Transverse colon (tissue), 4 donors: ENCODE measurements at regions not wholly inside any gene's neighbourhood (a gene's known extent, or its start where the extent isn't known, plus 50 kb on each side); places are given as distances from the start of the nearest gene placed in this dataset.

Experiments used
- DNase-seq: peaks from one replicate; pipeline ENCODE4 v3.0.0-alpha.2; 2019
- H3K27ac ChIP-seq, 4 donors: fragments of 200-600 bp; sonication (generic); 2 replicates each; pipeline ENCODE4 v1.5.1; 2016 to 2018; ENCODE audit warnings: inconsistent platforms in 4 of 4
- H3K27me3 ChIP-seq: fragments of 200-600 bp; sonication (generic); 2 replicates; pipeline ENCODE4 v1.5.1; 2017; ENCODE audit warnings: inconsistent platforms
- H3K36me3 ChIP-seq, 4 donors: fragments of 200-600 bp; sonication (generic); 2 replicates each; pipeline ENCODE4 v1.5.1; 2017 to 2019; ENCODE audit warnings: inconsistent platforms in 4 of 4
- H3K4me1 ChIP-seq, 4 donors: fragments of 200-600 bp; sonication (generic); 2 replicates each; pipeline ENCODE4 v1.5.1; 2017 to 2020; ENCODE audit warnings: inconsistent platforms in 4 of 4
- H3K4me3 ChIP-seq, 4 donors: fragments of 200-600 bp; sonication (generic); 1 replicate in 1 of 4; 2 replicates in 3 of 4; pipeline versions ENCODE4 v1.5.1 to v1.6.1; 2017 to 2019; ENCODE audit warnings: inconsistent platforms in 4 of 4
- H3K9me3 ChIP-seq, 2 donors: fragments of 200-600 bp; sonication (generic); 2 replicates each; pipeline ENCODE4 v1.5.1; 2017 to 2019; ENCODE audit warnings: inconsistent platforms in 2 of 2
- CTCF ChIP-seq, 5 experiments: fragments of 200-600 bp in 3 of 5; fragments of 450-650 bp in 2 of 5; sonication (generic) in 3 of 5; IDR thresholded peaks; 1 replicate in 2 of 5; 2 replicates in 3 of 5; pipeline ENCODE4 v1.5.1; 2016 to 2017; ENCODE audit warnings: antibody characterized with exemption in 5 of 5, inconsistent platforms in 3 of 5, mild to moderate bottlenecking in 2 of 5, moderate library complexity in 1 of 5
- EP300 ChIP-seq: sonication (generic); formaldehyde crosslinking; IDR thresholded peaks from one replicate; pipeline ENCODE4 v1.6.1; 2017; ENCODE audit warnings: antibody characterized with exemption, low read depth
- POLR2A ChIP-seq: fragments of 450-650 bp; IDR thresholded peaks from one replicate; pipeline ENCODE4 v1.6.1; 2016; ENCODE audit warnings: antibody characterized with exemption, mild to moderate bottlenecking, moderate library complexity
- POLR2AphosphoS5 ChIP-seq, 3 donors: sonication (generic); formaldehyde crosslinking; IDR thresholded peaks; one replicate each; pipeline ENCODE4 v1.6.1; 2016; ENCODE audit warnings: antibody characterized with exemption in 3 of 3
- WGBS, 2 donors: methylation state at CpG; one replicate each; pipeline ENCODE4 v1.1.5; 2018; ENCODE audit warnings: low coverage in 1 of 2; 5-methylcytosine and 5-hydroxymethylcytosine counted together
- in situ Hi-C, 4 donors: fragments of 200-750 bp; cut with MboI; loops; one replicate each; pipeline versions ENCODE4 v1.15.0 to v1.15.1; 2017; ENCODE audit warnings: low sequenced_read_pairs in 3 of 4, low pct_ligation_motif_present in 1 of 4, low pct_unique_long_range_greater_than_20kb in 1 of 4
- intact Hi-C: fragments of 100-400 bp; cut with DNase I; formaldehyde crosslinking; loops from one replicate; pipeline ENCODE4 v1.15.1; 2023; ENCODE audit warnings: low total_unique reads

- 54 to 86% methylated on average over 2 of the region's 2 CpGs for WGBS, 2 donors
- intact Hi-C loops: no loop called here
Observed at GRCh38 chr14:45381091-45381490, 128.1 kb upstream of the MIS18BP1 start.

GRCh38 chr14:45377166-45377565 lies 124.2 kb upstream of the MIS18BP1 start:
- in situ Hi-C loops (no loop called here), intact Hi-C loops (no loop called here)
- H3K9me3 ChIP-seq: no peaks in the 10 kb centered on the region
- no peak overlapping the region for H3K27ac ChIP-seq
- H3K27me3 ChIP-seq: no peaks in the 10 kb centered on the region
- WGBS, 2 donors: 72 to 85% methylated on average over 2 of the region's 2 CpGs
- TF ChIP-seq POLR2AphosphoS5 (IDR thresholded peaks at IDR 0.05): no peak
- no peak for TF ChIP-seq POLR2A
- no peak for TF ChIP-seq CTCF (IDR thresholded peaks at IDR 0.05)
- no peak overlapping the region for H3K4me3 ChIP-seq
- no peaks in the 10 kb centered on the region for H3K36me3 ChIP-seq
- DNase-seq: no peak
- no peaks in the 10 kb centered on the region for H3K4me1 ChIP-seq

More at GRCh38 chr14:45381091-45381490, 128.1 kb upstream of the MIS18BP1 start:
- Histone ChIP-seq H3K27ac (no peak overlapping the region), H3K9me3 (no peaks in the 10 kb centered on the region), H3K4me3 (no peak overlapping the region), H3K27me3 (no peaks in the 10 kb centered on the region), H3K36me3 (no peaks in the 10 kb centered on the region), H3K4me1 (no peaks in the 10 kb centered on the region)
- TF ChIP-seq CTCF (IDR thresholded peaks at IDR 0.05) (no peak), POLR2A (no peak), EP300 (no peak), POLR2AphosphoS5 (IDR thresholded peaks at IDR 0.05) (no peak)
- no peak for DNase-seq
- in situ Hi-C loops: no loop called here

- no peak for DNase-seq
- TF ChIP-seq EP300 (no peak), POLR2A (no peak), CTCF (IDR thresholded peaks at IDR 0.05) (no peak), POLR2AphosphoS5 (IDR thresholded peaks at IDR 0.05) (no peak)
- 78 to 83% methylated on average over 1 to 2 of the region's 2 CpGs for WGBS, 2 donors
- Histone ChIP-seq H3K4me3 (no peak overlapping the region), H3K27ac (no peak overlapping the region), H3K36me3 (no peaks in the 10 kb centered on the region), H3K9me3 (no peaks in the 10 kb centered on the region), H3K4me1 (no peaks in the 10 kb centered on the region), H3K27me3 (no peaks in the 10 kb centered on the region)
- in situ Hi-C loops (no loop called here), intact Hi-C loops (no loop called here)
Observed at GRCh38 chr14:45373877-45374276, 120.9 kb upstream of the MIS18BP1 start.

- no peak overlapping the region for H3K27ac ChIP-seq
- H3K27me3 ChIP-seq: no peaks in the 10 kb centered on the region
- in situ Hi-C loops: no loop called here
- intact Hi-C loops: no loop called here
- H3K36me3 ChIP-seq: no peaks in the 10 kb centered on the region
- H3K4me1 ChIP-seq: no peaks in the 10 kb centered on the region
- 50 to 52% methylated on average over 2 to 4 of the region's 4 CpGs for WGBS, 2 donors
- no peak overlapping the region for H3K4me3 ChIP-seq
- no peaks in the 10 kb centered on the region for H3K9me3 ChIP-seq
- no peak for DNase-seq
- TF ChIP-seq EP300 (no peak), CTCF (IDR thresholded peaks at IDR 0.05) (no peak), POLR2AphosphoS5 (IDR thresholded peaks at IDR 0.05) (no peak), POLR2A (no peak)
Observed at GRCh38 chr14:45364565-45365156, 111.7 kb upstream of the MIS18BP1 start.
